MM.1S (cell line): ENCODE measurements at regions not wholly inside any gene's neighbourhood (a gene's known extent, or its start where the extent isn't known, plus 50 kb on each side); places are given as distances from the start of the nearest gene placed in this dataset.

Experiments
- CTCF ChIP-seq: fragments of 300-600 bp; sonication (generic); IDR thresholded peaks from 2 replicates; pipeline ENCODE4 v1.5.1; 2016; ENCODE audit warnings: antibody characterized with exemption, low read length, mixed read lengths
- EZH2 ChIP-seq: fragments of 300-600 bp; sonication (generic); optimal IDR thresholded peaks from 2 replicates; pipeline ENCODE3; 2017; ENCODE audit warnings: low read depth, mild to moderate bottlenecking, antibody characterized with exemption, low read length, mixed read lengths
- EZH2phosphoT487 ChIP-seq: fragments of 300-600 bp; sonication (generic); IDR thresholded peaks from 2 replicates; pipeline ENCODE4 v1.6.1; 2018; ENCODE audit warnings: antibody characterized with exemption, low read length

- TF ChIP-seq EZH2 (no peak), CTCF (no peak), EZH2phosphoT487 (no peak)
Measured at GRCh38 chr3:11949351-11949750, 54.8 kb upstream of the SYN2 start.
